ENCODE measurements at regions not wholly inside any gene's neighbourhood (a gene's known extent, or its start where the extent isn't known, plus 50 kb on each side); places are given as distances from the start of the nearest gene placed in this dataset.

GRCh38 chr7:27374958-27375841 is 132.6 kb downstream of the EVX1 start:
- Mint-ChIP-seq H3K4me1 (ENCODE audit: low read depth in 2 of 2) (no peaks in the 10 kb centered on the region), H3K36me3 (ENCODE audit: insufficient read depth) (no peaks in the 10 kb centered on the region), H3K9me3 (no peaks in the 10 kb centered on the region), H3K27me3 (peaks cover 45 to 60% of the 10 kb centered on the region in 2 donors), H3K4me3 (no peak overlapping the region), H3K27ac (no peak overlapping the region)
- DNase-seq: no peak
- no peak for ATAC-seq (replicated peaks)

DNA sequence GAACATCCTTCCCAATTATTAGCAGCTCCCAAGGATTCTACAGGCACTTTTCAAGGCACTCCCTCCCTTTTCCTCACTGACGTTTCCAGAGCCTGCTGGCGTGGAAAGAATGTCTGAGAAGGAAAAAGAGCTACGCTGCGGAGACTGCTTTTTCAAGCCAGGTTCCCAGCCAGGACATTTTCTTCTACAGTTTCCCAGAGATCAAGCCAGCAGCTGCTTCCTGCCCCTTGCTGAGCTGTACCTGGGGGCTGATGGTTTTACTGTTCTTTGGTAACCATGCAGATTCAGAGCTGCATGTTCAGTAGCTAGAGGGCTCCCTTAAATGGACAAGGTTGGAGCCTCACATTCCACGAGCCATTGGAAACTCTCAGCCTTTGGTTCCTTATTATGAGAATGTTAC is 133.4 kb downstream of the EVX1 start:
- peaks cover 45 to 60% of the 10 kb centered on the region in 2 donors for H3K27me3 Mint-ChIP-seq
- no peaks in the 10 kb centered on the region for H3K9me3 Mint-ChIP-seq
- H3K27ac Mint-ChIP-seq: no peak overlapping the region
- H3K4me3 Mint-ChIP-seq: no peak overlapping the region
- H3K4me1 Mint-ChIP-seq (ENCODE audit: low read depth in 2 of 2): no peaks in the 10 kb centered on the region
- no peak for ATAC-seq (replicated peaks)
- DNase-seq: no peak
- no peaks in the 10 kb centered on the region for H3K36me3 Mint-ChIP-seq (ENCODE audit: insufficient read depth)

DNA sequence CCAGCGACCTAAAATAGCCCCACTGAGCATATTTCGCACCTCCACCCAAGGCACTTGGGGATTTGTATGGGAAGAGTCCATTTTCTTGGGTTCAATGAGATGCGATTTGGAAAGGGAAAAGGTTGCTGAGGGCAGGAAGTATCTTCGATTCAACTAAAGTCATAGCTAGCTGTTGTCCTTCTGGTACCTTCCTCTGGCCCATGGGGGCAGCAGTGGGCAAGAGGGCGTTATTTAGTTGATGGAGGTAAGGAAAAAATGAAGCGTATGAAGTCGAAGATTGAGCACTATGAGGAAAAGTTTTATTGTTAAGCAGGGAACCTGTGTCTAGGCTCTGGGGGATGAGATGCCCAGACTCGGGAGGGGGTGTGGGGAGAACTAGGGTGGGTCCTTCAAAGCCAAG is 135.4 kb downstream of the EVX1 start:
- Mint-ChIP-seq H3K4me1 (ENCODE audit: low read depth in 2 of 2) (no peaks in the 10 kb centered on the region), H3K27me3 (peaks cover 39 to 52% of the 10 kb centered on the region in 2 donors), H3K4me3 (no peak overlapping the region), H3K36me3 (ENCODE audit: insufficient read depth) (no peaks in the 10 kb centered on the region), H3K9me3 (no peaks in the 10 kb centered on the region), H3K27ac (no peak overlapping the region)
- DNase-seq: no peak
- no peak for ATAC-seq (replicated peaks)

- Mint-ChIP-seq H3K27me3 (peaks cover 19 to 35% of the 10 kb centered on the region in 2 donors), H3K4me3 (no peak overlapping the region), H3K36me3 (ENCODE audit: insufficient read depth) (no peaks in the 10 kb centered on the region), H3K9me3 (no peaks in the 10 kb centered on the region), H3K27ac (no peak overlapping the region), H3K4me1 (ENCODE audit: low read depth in 2 of 2) (no peaks in the 10 kb centered on the region)
- ATAC-seq (replicated peaks) (no peak), DNase-seq (no peak)
Observed at GRCh38 chr7:27382307-27382706, 139.7 kb downstream of the EVX1 start.

- Mint-ChIP-seq H3K9me3 (no peaks in the 10 kb centered on the region), H3K4me3 (no peak overlapping the region), H3K27ac (no peak overlapping the region), H3K27me3 (peaks cover 28 to 49% of the 10 kb centered on the region in 2 donors), H3K4me1 (ENCODE audit: low read depth in 2 of 2) (no peaks in the 10 kb centered on the region), H3K36me3 (ENCODE audit: insufficient read depth) (no peaks in the 10 kb centered on the region)
- ATAC-seq (replicated peaks) (no peak), DNase-seq (no peak)
Observed at GRCh38 chr7:27386581-27386980, 144.0 kb downstream of the EVX1 start.

GRCh38 chr7:27387864-27388263 is 145.3 kb downstream of the EVX1 start:
- no peak overlapping the region for H3K27ac Mint-ChIP-seq
- peaks cover 31 to 52% of the 10 kb centered on the region in 2 donors for H3K27me3 Mint-ChIP-seq
- H3K4me1 Mint-ChIP-seq (ENCODE audit: low read depth in 2 of 2): no peaks in the 10 kb centered on the region
- DNase-seq: no peak
- ATAC-seq (replicated peaks): no peak
- H3K4me3 Mint-ChIP-seq: no peak overlapping the region
- H3K36me3 Mint-ChIP-seq (ENCODE audit: insufficient read depth): no peaks in the 10 kb centered on the region
- no peaks in the 10 kb centered on the region for H3K9me3 Mint-ChIP-seq

DNA sequence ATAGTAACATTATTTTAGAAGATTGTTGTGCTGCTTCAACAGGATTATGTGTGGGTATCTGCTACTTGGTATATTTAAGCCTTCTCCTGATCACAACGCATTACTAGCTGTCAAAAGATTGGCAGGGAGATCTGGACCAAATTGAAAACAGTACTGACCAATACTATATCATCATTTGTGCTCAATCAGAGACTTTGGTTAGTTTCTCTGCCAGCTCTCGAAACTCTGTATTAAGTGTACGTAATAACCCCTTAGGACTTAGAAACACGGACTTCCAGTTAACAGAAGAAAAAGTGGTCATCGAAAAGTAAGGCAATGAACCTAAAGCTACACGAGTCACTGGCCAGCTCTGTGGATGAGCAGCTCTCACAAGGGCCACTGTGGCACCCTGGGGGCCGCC is 146.0 kb downstream of the EVX1 start:
- no peaks in the 10 kb centered on the region for H3K4me1 Mint-ChIP-seq (ENCODE audit: low read depth in 2 of 2)
- no peak for DNase-seq
- ATAC-seq (replicated peaks): no peak
- H3K9me3 Mint-ChIP-seq: no peaks in the 10 kb centered on the region
- H3K4me3 Mint-ChIP-seq: no peak overlapping the region
- H3K36me3 Mint-ChIP-seq (ENCODE audit: insufficient read depth): no peaks in the 10 kb centered on the region
- H3K27ac Mint-ChIP-seq: no peak overlapping the region
- H3K27me3 Mint-ChIP-seq: peaks cover 31 to 55% of the 10 kb centered on the region in 2 donors

- Mint-ChIP-seq H3K4me3 (no peak overlapping the region), H3K9me3 (no peaks in the 10 kb centered on the region), H3K27ac (no peak overlapping the region), H3K4me1 (ENCODE audit: low read depth in 2 of 2) (no peaks in the 10 kb centered on the region), H3K36me3 (ENCODE audit: insufficient read depth) (no peaks in the 10 kb centered on the region), H3K27me3 (peaks cover 39 to 64% of the 10 kb centered on the region in 2 donors)
- DNase-seq (no peak), ATAC-seq (replicated peaks) (no peak)
Observed at GRCh38 chr7:27389496-27389895, 146.9 kb downstream of the EVX1 start.

- Mint-ChIP-seq H3K27ac (no peak overlapping the region), H3K4me1 (ENCODE audit: low read depth in 2 of 2) (no peaks in the 10 kb centered on the region), H3K36me3 (ENCODE audit: insufficient read depth) (no peaks in the 10 kb centered on the region), H3K4me3 (no peak overlapping the region), H3K9me3 (no peaks in the 10 kb centered on the region), H3K27me3 (peaks cover 45 to 53% of the 10 kb centered on the region in 2 donors)
- DNase-seq (no peak), ATAC-seq (replicated peaks) (no peak)
Observed at GRCh38 chr7:27392477-27392876, 149.9 kb downstream of the EVX1 start.

GRCh38 chr7:27394871-27395270 is 152.3 kb downstream of the EVX1 start:
- peaks cover 28 to 29% of the 10 kb centered on the region in 2 donors for H3K27me3 Mint-ChIP-seq
- H3K4me1 Mint-ChIP-seq (ENCODE audit: low read depth in 2 of 2): no peaks in the 10 kb centered on the region
- no peak overlapping the region for H3K4me3 Mint-ChIP-seq
- no peak overlapping the region for H3K27ac Mint-ChIP-seq
- DNase-seq (no peak), ATAC-seq (replicated peaks) (no peak)
- no peaks in the 10 kb centered on the region for H3K9me3 Mint-ChIP-seq
- no peaks in the 10 kb centered on the region for H3K36me3 Mint-ChIP-seq (ENCODE audit: insufficient read depth)

DNA sequence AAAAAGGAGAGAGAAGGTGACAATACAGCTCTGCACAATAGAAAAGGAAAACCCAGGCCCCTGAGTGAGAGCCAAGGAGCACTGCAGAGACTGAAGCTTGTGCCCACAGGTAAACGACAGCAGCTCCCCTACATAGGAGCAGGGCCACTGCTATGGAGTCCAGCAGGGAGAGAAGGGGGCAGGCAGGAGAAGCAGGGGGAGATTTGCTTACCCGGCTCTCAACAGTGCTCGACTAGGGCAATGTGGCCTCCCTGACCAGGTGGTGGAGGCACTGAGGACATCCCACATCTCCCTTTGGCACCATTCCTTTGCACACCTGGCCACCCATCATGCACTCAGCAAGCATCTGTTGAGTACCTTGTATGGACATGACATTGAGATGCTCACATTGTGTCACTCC is 153.0 kb downstream of the EVX1 start:
- ATAC-seq (replicated peaks) (no peak), DNase-seq (no peak)
- H3K27ac Mint-ChIP-seq: no peak overlapping the region
- H3K4me1 Mint-ChIP-seq (ENCODE audit: low read depth in 2 of 2): peaks cover 0 to 3% of the 10 kb centered on the region in 2 donors
- no peaks in the 10 kb centered on the region for H3K36me3 Mint-ChIP-seq (ENCODE audit: insufficient read depth)
- peaks cover 24 to 25% of the 10 kb centered on the region in 2 donors for H3K27me3 Mint-ChIP-seq
- H3K9me3 Mint-ChIP-seq: no peaks in the 10 kb centered on the region
- no peak overlapping the region for H3K4me3 Mint-ChIP-seq

- Mint-ChIP-seq H3K4me3 (no peak overlapping the region), H3K27me3 (peaks cover 21 to 23% of the 10 kb centered on the region in 2 donors), H3K4me1 (ENCODE audit: low read depth in 2 of 2) (peaks cover 0 to 3% of the 10 kb centered on the region in 2 donors), H3K9me3 (no peaks in the 10 kb centered on the region), H3K36me3 (ENCODE audit: insufficient read depth) (no peaks in the 10 kb centered on the region), H3K27ac (no peak overlapping the region)
- ATAC-seq (replicated peaks) (no peak), DNase-seq (no peak)
Observed at GRCh38 chr7:27397503-27397902, 154.9 kb downstream of the EVX1 start.

- Mint-ChIP-seq H3K4me3 (no peak overlapping the region), H3K27me3 (peaks cover 15 to 21% of the 10 kb centered on the region in 2 donors), H3K4me1 (ENCODE audit: low read depth in 2 of 2) (peaks cover 0 to 3% of the 10 kb centered on the region in 2 donors), H3K9me3 (no peaks in the 10 kb centered on the region), H3K27ac (no peak overlapping the region), H3K36me3 (ENCODE audit: insufficient read depth) (no peaks in the 10 kb centered on the region)
- DNase-seq (no peak), ATAC-seq (replicated peaks) (no peak)
Observed at GRCh38 chr7:27398851-27399250, 156.2 kb downstream of the EVX1 start.

- no peak overlapping the region for H3K4me3 Mint-ChIP-seq
- peaks cover 8 to 15% of the 10 kb centered on the region in 2 donors for H3K27me3 Mint-ChIP-seq
- no peaks in the 10 kb centered on the region for H3K9me3 Mint-ChIP-seq
- peaks cover 0 to 3% of the 10 kb centered on the region in 2 donors for H3K4me1 Mint-ChIP-seq (ENCODE audit: low read depth in 2 of 2)
- H3K36me3 Mint-ChIP-seq (ENCODE audit: insufficient read depth): no peaks in the 10 kb centered on the region
- ATAC-seq (replicated peaks) (no peak), DNase-seq (no peak)
- H3K27ac Mint-ChIP-seq: no peak overlapping the region
Observed at GRCh38 chr7:27399791-27400567, 157.4 kb downstream of the EVX1 start.
